Activated T-cell treated with anti-CD3 and anti-CD28 coated beads, Interleukin-2, amount 50 U/mL, for 24 hours (primary cell): ENCODE measurements at regions not wholly inside any gene's neighbourhood (a gene's known extent, or its start where the extent isn't known, plus 50 kb on each side); places are given as distances from the start of the nearest gene placed in this dataset.
"Not testable (repeated sequence)": the region's sequence is repeated elsewhere in the genome, so short reads cannot be mapped to it uniquely, and the experiment has no call there.

Source experiments
- DNase-seq: peaks from one replicate; pipeline ENCODE4 v3.0.0-alpha.2; 2020
- H3K27ac Mint-ChIP-seq: 2 replicates; pipeline ENCODE4 v1.8.0; 2020; ENCODE audit warnings: mild to moderate bottlenecking, mixed read lengths
- H3K27me3 Mint-ChIP-seq: 2 replicates; pipeline ENCODE4 v1.8.0; 2020; ENCODE audit warnings: mixed read lengths
- H3K36me3 Mint-ChIP-seq: 2 replicates; pipeline ENCODE4 v1.8.0; 2020; ENCODE audit warnings: low read depth, mixed read lengths
- H3K4me1 Mint-ChIP-seq: 2 replicates; pipeline ENCODE4 v1.8.0; 2020; ENCODE audit warnings: low read depth, mixed read lengths
- H3K4me3 Mint-ChIP-seq: 2 replicates; pipeline ENCODE4 v1.8.0; 2020; ENCODE audit warnings: mild to moderate bottlenecking, moderate library complexity, mixed read lengths
- H3K9me3 Mint-ChIP-seq: 2 replicates; pipeline ENCODE4 v1.8.0; 2020; ENCODE audit warnings: mixed read lengths

DNA sequence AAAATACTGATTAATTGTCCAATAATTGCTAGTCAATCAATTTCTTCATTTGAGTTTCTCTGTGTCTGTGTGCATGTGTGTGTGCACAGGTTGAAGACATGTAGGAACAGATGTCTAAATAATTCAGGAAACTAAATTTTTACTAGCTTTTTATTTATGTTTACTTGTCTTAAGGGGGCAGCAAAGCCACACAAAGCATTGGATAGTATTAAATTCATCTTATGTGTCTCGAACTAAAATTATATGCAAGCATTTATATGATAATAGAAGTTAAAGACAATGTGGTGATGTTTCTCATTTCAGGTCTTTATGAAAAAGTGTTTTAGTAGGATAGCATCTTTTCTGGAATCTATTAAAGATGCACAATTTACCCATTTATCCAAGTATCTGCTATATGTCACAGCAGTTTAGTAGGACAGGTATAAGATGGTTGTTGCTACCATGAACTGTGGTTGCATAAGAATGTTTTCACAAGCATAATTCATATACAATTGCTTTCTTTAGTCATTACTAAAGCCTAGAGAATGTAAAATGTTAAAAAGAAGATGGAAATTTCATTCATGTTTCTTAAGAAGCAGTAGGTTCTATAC is 784.6 kb upstream of the NUDT12 start:
- Mint-ChIP-seq H3K27ac (no peak overlapping the region), H3K9me3 (peaks cover 11% of the 10 kb centered on the region), H3K4me3 (no peak overlapping the region), H3K36me3 (no peaks in the 10 kb centered on the region), H3K4me1 (no peaks in the 10 kb centered on the region), H3K27me3 (no peaks in the 10 kb centered on the region)
- no peak for DNase-seq

DNA sequence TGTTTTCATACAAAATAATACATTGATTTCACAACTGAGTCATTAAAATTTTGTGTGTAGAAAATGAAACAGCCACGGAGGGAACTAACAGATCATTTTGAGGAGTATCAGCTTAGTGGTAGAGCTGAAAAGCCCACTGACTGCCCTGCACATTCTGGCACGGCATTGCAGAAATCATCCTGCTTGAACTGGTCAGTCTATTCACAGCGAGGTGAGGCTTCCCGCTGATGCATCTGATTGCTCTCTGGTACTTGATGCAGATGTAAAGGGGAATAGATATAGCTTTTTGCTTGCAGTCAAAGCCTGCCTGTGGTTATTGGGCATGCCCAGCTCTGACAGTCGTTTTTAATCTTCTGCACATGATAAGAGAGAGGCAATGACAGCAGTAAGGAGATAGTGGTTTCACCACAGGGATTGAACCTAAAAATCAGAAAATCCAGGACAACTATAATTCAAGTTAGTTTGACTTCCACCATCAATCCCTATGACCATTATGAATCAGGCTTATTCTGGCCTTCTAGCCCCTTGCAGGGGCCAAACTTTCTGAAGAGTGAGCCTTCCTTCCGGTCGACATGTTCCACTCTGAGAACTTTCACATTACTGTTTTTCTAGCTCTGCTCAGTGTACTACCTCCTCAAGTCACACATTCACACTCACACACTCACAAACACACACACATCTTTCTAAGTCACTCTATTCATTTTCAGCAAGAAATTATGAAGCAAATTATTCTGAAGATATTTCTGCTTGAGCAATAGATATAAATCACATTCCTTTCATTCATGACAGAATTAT is 782.8 kb upstream of the NUDT12 start:
- DNase-seq: no peak
- Mint-ChIP-seq H3K36me3 (no peaks in the 10 kb centered on the region), H3K27me3 (no peaks in the 10 kb centered on the region), H3K9me3 (peaks cover 12% of the 10 kb centered on the region), H3K4me3 (no peak overlapping the region), H3K27ac (no peak overlapping the region), H3K4me1 (no peaks in the 10 kb centered on the region)

DNA sequence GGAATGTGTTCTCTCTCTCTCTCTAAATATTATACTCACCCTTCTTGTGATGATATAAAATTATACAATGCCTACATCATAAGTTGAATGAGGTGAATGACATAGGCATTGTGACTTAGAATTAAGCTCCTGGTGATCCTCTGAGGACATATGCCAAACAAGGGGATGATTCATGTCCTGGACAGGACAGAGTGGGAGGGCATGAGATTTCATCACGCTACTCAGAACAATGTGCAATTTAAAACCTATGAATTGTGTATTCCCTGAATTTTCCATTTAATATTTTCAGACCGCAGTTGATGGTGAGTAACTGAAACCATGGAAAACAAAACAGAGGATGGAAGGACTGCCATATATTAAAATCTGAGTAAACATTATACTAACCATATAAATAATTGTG is 782.2 kb upstream of the NUDT12 start:
- Mint-ChIP-seq H3K4me1 (no peaks in the 10 kb centered on the region), H3K4me3 (no peak overlapping the region)

DNA sequence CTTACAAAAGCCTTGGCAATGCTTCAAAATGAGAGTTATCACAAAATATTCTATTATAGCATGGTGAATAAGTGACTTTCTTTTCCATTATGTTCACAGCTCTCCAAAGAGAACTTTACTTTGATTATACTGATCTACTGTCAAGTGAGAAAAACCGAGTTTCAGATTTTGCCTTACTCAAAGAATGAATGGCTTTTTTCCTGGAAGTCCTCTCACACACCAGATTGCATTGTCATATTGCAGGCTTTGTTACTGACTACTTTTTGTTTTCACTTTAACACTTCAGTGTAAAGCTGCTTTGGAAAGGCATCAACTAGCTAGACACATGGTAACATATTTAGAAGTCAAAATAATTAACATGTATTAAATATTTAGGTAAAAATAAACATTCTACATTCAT is 765.2 kb upstream of the NUDT12 start:
- H3K27me3 Mint-ChIP-seq: no peaks in the 10 kb centered on the region

More for the DNA sequence above, 782.2 kb upstream of the NUDT12 start:
- DNase-seq: no peak
- no peak overlapping the region for H3K27ac Mint-ChIP-seq
- H3K9me3 Mint-ChIP-seq: peaks cover 9% of the 10 kb centered on the region
- H3K36me3 Mint-ChIP-seq: no peaks in the 10 kb centered on the region
- H3K27me3 Mint-ChIP-seq: no peaks in the 10 kb centered on the region

DNA sequence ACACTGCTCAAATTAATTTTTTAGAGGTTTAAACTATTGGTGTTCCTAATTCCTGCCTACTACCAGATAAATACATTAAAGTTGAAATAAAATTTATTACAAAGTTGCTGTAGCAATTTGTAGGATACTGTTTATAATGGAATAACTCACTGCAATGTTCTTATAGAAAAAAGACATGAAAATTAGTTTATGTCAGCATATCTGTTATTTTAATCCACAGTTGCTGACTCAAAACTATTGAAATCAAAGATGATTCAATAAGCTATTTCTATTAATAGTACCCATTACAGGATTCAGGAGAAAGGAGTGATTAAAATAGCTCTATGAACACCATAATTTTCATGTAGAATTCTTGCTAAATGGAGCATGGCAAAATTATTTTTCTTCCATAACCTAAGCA is 764.4 kb upstream of the NUDT12 start:
- no peaks in the 10 kb centered on the region for H3K27me3 Mint-ChIP-seq
- H3K4me3 Mint-ChIP-seq: no peak overlapping the region
- H3K27ac Mint-ChIP-seq: no peak overlapping the region
- H3K4me1 Mint-ChIP-seq: no peaks in the 10 kb centered on the region
- peaks cover 11% of the 10 kb centered on the region for H3K9me3 Mint-ChIP-seq
- DNase-seq: no peak
- no peaks in the 10 kb centered on the region for H3K36me3 Mint-ChIP-seq

More for the DNA sequence above, 765.2 kb upstream of the NUDT12 start:
- Mint-ChIP-seq H3K9me3 (peaks cover 11% of the 10 kb centered on the region), H3K27ac (no peak overlapping the region), H3K36me3 (no peaks in the 10 kb centered on the region), H3K4me3 (no peak overlapping the region), H3K4me1 (no peaks in the 10 kb centered on the region)
- DNase-seq: no peak

DNA sequence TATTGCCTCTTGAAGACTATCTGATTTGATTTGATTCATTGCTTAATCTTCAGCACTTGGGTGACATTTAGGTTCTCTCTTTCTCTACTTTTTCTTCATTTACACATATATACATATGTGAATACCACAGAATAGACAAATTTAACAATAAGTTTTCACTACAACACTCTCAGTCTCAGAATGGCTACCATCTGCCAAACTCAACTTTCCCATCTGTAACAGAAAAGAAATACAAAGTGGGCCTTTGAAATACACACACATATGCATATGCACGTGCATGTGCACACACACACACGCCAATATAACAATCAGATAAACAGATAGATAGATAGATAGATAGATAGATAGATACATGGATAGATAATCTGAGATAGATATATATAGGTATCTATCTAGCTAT is 762.8 kb upstream of the NUDT12 start:
- Mint-ChIP-seq H3K27ac (no peak overlapping the region), H3K9me3 (peaks cover 7% of the 10 kb centered on the region), H3K4me1 (no peaks in the 10 kb centered on the region), H3K27me3 (no peaks in the 10 kb centered on the region), H3K36me3 (no peaks in the 10 kb centered on the region), H3K4me3 (no peak overlapping the region)
- DNase-seq: no peak

DNA sequence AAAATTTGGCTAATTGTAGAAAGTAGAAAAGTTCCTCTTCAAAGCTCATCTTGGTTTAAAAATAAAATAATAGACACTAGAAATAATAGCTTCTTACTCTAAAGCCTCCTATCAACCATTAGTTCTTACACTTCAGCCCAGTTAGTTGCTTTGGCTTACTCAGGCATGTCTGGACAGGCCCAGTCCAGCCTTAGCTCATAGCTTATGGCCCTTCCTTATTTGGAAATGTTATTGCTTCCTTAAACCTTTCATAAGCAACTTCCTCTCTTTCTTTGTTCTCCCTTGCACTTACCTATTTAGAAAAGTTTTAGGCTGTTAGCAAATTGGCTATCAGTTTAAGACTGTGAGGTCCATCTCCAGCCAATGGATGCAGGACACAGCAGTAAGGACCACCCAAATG is 754.1 kb upstream of the NUDT12 start:
- H3K36me3 Mint-ChIP-seq, H3K9me3 Mint-ChIP-seq, H3K4me3 Mint-ChIP-seq, H3K27me3 Mint-ChIP-seq, H3K4me1 Mint-ChIP-seq, DNase-seq, H3K27ac Mint-ChIP-seq: not testable (repeated sequence)

DNA sequence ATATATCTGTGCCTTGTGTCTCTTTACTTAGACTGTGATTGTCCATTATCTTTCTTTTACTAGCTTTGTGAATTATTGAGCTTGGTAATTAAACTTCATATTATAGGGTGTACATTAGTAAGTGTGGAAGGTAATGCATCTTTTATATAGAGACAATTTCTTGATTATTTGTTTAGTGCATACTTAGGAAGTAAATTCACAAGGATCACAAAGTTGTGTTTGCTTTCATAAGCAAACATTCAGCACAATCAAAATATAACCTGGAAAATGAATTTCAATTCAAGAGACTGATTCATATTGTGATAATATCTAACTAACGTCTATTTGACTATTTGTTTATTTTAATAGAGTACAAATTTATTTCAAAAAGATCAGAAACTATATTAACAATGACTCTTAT is 749.9 kb upstream of the NUDT12 start:
- peaks cover 5% of the 10 kb centered on the region for H3K9me3 Mint-ChIP-seq
- no peaks in the 10 kb centered on the region for H3K27me3 Mint-ChIP-seq
- H3K36me3 Mint-ChIP-seq: no peaks in the 10 kb centered on the region

DNA sequence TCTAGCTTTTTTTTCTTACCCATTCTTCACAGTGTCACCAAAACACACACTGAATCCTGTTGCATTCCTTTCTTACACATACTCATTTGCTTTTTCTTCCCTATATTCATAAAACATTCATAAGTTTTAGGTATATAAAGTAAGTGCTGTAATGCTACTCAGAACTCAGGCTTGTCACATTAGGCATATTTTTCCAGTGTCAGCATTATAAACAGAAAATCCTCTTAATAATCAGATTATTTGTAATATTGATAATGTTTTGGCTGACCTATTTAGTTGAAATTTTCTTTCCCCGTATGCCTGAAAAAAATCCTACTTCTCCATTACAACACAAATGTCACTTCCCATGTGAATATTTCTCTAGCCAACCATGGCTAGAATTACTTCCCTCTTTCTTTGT is 743.0 kb upstream of the NUDT12 start:
- H3K4me1 Mint-ChIP-seq: no peaks in the 10 kb centered on the region
- no peaks in the 10 kb centered on the region for H3K36me3 Mint-ChIP-seq
- no peak overlapping the region for H3K4me3 Mint-ChIP-seq
- H3K27me3 Mint-ChIP-seq: no peaks in the 10 kb centered on the region
- H3K27ac Mint-ChIP-seq: no peak overlapping the region
- DNase-seq: no peak
- H3K9me3 Mint-ChIP-seq: peaks cover 2% of the 10 kb centered on the region

More for the DNA sequence above, 749.9 kb upstream of the NUDT12 start:
- Mint-ChIP-seq H3K27ac (no peak overlapping the region), H3K4me3 (no peak overlapping the region), H3K4me1 (no peaks in the 10 kb centered on the region)
- no peak for DNase-seq

DNA sequence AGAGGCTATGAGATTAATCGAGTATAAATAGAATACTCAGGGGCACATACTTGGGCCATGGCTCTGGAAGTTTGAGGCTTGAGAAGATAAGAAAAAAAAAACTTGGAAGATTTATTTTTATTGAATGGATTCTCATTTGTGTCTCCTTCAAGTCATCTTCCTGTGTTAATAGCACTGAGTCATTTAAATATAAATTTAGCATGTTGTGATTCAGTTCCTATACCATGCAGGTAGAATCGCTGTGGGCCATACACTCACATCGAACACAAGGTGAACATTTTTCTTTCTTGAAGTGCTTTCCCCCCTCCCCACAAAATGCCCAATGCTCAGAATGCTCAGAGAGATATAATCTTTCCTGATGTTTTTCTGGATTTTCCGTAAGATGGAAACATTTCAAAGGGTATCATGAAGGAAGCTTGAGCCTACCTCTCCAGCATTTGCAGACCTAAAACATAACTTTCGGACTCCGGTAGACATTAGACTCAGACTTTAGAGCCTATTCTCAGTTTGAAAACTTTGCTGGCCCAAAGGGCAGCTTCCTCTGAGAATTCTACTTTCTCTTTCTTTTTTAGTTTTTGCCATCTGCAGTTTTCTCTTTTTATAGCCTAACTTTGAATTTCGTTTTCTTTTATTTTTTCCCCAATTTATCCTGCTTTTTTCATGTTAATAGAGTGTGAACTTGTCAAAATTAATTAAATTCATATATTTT is 737.6 kb upstream of the NUDT12 start:
- H3K27me3 Mint-ChIP-seq: no peaks in the 10 kb centered on the region
- H3K4me3 Mint-ChIP-seq: no peak overlapping the region
- DNase-seq: no peak
- peaks cover 8% of the 10 kb centered on the region for H3K9me3 Mint-ChIP-seq
- no peaks in the 10 kb centered on the region for H3K36me3 Mint-ChIP-seq
- H3K27ac Mint-ChIP-seq: no peak overlapping the region
- H3K4me1 Mint-ChIP-seq: no peaks in the 10 kb centered on the region

DNA sequence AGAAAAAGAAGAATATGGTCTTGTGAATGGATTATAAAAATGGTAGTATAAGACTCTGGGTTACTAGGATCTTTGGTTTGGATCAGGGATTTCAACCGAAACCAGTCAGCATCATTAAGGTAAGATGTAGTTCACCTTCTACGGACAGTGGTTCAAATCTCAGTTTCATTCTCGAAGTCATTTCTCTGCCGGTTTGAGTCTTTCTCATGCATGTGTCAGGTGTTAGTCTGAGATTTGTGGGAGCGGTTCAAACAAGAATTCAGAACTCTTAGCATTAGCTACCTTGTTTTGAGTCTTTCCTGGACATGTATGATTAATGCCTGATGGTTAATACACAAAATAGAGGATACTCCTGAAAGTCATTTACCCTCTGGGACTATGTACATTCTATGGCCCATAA is 735.9 kb upstream of the NUDT12 start:
- no peaks in the 10 kb centered on the region for H3K36me3 Mint-ChIP-seq
- no peak overlapping the region for H3K4me3 Mint-ChIP-seq
- H3K27ac Mint-ChIP-seq: no peak overlapping the region
- H3K9me3 Mint-ChIP-seq: peaks cover 8% of the 10 kb centered on the region
- no peak for DNase-seq
- no peaks in the 10 kb centered on the region for H3K4me1 Mint-ChIP-seq
- no peaks in the 10 kb centered on the region for H3K27me3 Mint-ChIP-seq

DNA sequence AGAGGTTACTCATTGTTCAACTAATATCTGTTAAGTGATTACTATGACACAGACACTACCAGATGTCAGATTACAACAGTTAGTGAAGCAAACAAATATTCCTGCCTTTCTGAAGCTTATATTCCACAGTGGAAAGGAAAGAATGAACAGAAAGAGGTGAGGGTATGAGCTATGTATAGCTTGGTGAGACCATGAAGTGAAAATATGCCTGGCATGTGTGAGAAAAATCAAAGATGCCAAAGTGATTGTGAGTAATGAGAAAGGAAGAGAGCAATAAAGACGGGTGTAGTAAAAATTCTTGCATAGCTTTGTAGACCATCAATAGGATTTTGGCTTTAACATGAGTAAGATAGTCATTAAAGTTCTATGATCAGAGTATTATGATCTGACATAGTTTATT is 734.5 kb upstream of the NUDT12 start:
- no peaks in the 10 kb centered on the region for H3K27me3 Mint-ChIP-seq
- H3K27ac Mint-ChIP-seq: no peak overlapping the region
- peaks cover 9% of the 10 kb centered on the region for H3K9me3 Mint-ChIP-seq
- no peaks in the 10 kb centered on the region for H3K4me1 Mint-ChIP-seq
- H3K4me3 Mint-ChIP-seq: no peak overlapping the region
- no peak for DNase-seq
- H3K36me3 Mint-ChIP-seq: no peaks in the 10 kb centered on the region

DNA sequence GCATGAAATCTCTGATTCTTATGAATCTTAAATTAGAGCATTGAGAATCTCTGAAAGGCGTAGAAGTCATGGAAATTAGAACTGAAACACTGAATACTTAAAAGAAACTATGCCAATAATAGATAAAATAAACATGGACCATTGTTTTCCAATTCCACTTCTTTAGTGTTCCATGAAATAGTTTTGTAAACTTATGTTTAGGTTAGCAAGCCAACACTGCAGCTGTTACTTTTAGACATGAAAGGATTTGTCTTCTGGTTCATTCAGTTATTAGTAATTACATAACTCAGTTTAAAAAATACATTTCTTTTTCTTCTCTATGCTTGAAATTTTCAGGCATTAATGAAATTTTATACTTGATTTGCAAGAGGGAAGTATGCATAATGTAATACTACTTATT is 733.4 kb upstream of the NUDT12 start:
- Mint-ChIP-seq H3K27me3 (no peaks in the 10 kb centered on the region), H3K27ac (no peak overlapping the region), H3K9me3 (peaks cover 16% of the 10 kb centered on the region), H3K4me3 (no peak overlapping the region), H3K4me1 (no peaks in the 10 kb centered on the region), H3K36me3 (no peaks in the 10 kb centered on the region)
- no peak for DNase-seq

DNA sequence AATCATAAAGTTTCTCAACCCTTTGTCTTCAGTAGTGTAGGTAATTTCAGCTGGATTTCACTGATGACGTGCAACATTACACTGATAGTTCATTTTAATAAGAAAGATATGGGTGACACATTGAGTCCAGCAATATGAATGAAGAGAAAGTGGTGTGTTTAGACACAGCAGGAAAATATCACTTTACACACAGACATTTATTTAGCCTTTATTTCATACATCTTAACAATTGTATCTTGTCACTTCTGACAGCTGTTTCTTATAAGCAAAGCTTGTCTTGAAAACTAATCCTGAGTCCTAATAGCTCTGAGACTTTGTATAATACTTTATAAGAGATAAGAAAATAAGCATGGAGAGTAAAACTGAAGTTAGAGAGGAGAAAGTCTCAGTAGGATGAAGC is 720.5 kb upstream of the NUDT12 start:
- Mint-ChIP-seq H3K4me3 (no peak overlapping the region), H3K9me3 (peaks cover 9% of the 10 kb centered on the region), H3K4me1 (no peaks in the 10 kb centered on the region)

DNA sequence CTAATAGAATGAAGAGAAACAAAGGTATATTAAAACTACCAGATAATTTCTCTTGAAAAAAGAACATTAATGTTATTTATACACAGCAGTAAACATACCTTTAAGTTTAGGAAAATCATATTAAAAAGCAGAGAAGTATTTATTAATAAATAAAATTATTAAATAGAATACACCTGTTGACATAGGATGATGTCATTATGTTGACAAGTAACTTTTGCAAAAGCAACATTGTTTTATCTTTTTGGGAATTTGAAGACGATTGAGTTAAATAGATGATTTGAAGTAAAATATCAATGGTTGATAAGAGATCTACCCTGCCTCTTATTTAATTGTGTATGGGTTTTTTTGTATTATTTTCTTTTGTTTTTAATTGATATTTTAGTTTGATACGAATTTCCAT is 711.1 kb upstream of the NUDT12 start:
- H3K9me3 Mint-ChIP-seq: no peaks in the 10 kb centered on the region
- no peaks in the 10 kb centered on the region for H3K4me1 Mint-ChIP-seq
- no peak overlapping the region for H3K27ac Mint-ChIP-seq
- no peak for DNase-seq
- H3K36me3 Mint-ChIP-seq: no peaks in the 10 kb centered on the region
- no peak overlapping the region for H3K4me3 Mint-ChIP-seq
- no peaks in the 10 kb centered on the region for H3K27me3 Mint-ChIP-seq

More for the DNA sequence above, 720.5 kb upstream of the NUDT12 start:
- Mint-ChIP-seq H3K27me3 (no peaks in the 10 kb centered on the region), H3K27ac (no peak overlapping the region), H3K36me3 (no peaks in the 10 kb centered on the region)
- DNase-seq: no peak
